ENCODE measurements at regions not wholly inside any gene's neighbourhood (a gene's known extent, or its start where the extent isn't known, plus 50 kb on each side); places are given as distances from the start of the nearest gene placed in this dataset.
"Not testable (repeated sequence)": the region's sequence is repeated elsewhere in the genome, so short reads cannot be mapped to it uniquely, and the experiment has no call there.

DNA sequence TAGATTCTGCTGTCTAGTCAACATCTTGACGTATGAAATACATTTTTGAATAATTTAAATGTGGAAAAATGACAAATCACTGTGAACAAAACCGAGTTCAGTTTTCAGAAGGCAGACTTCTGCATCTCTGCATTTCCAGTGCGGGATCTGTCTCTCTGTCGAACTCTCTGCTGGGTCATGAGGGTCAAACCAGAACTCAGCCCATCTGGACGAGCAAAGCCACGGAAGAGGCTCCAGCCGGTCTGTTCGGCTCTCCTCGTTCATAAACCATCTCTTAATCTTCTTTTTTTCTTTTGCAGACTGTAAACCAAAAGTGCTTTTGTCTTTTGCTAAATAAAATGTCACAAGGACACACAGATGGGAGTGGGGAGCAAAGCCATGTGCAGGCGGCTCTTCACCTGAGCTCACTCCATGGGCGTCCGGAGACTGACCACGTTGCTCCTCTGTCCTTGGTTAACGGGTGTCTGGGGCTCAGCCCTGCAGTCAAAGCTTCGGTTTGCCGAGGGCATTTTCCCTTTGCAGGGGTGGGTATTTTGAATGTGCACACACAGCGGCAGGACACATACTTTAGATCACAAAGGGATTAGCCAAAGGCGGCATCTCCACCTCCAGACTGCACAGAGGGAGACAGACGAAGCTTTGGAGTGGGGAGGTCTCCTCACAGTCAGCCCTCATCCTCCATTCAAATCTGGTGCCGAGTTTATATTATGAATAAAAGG, 737.9 kb upstream of the SALL3 start:
- DNase-seq: no peak

DNA sequence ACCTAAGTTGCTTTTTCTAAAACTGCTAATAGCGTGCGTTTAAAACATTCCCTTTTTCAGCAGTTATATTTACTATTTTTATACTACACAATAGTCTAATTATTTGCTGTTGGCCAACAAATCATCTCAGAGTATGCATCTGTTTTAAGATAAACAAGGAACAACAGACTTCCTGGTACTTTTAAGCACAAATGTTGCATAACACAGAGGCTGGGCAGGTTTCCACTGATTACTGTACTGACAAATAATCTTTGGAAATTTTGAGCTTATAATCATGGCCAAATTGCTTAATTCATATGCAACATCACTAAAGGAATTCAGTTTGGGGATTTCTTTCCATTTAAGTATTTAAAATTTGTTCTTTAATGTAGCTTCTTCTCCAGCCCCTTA, 737.4 kb upstream of the SALL3 start:
- DNase-seq: no peak

DNA sequence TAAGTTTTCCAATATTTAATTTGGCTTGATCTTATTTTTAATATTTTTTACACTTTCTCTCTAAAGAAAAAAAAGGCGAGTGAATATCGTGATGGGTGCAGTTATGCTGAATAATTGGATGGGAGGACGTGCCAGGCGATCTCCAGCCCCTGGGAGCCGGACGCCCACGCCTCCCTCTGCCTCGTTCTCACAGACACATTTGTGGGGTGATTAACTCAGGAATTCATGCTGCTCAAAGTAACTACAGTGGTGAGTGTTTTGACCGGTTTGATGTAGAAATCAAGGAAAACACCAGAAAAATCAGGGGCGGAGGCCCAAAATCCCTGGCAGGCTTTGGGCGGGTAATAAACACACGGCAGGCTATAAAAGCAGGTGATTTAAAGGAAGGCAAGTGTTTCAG, 736.8 kb upstream of the SALL3 start:
- no peak for DNase-seq

DNA sequence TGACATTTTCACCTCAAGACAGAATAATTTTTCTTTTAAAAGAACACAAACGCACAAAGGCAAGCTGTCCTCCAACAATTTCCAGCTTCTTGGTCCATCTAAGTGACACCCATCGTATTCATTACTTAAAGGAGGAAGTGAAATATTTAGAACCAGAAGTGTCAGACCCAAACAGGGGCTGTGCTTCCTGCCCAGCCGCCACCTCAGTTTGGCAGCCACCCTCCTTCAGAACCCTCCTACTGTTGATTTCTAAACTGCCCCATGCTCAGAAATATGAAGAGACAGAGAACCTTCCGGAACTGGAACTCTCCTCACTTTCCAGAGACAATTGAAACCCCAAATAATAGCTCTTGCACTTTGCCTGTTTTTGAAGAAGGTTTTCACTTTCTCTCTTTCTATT, 734.8 kb upstream of the SALL3 start:
- no peak for DNase-seq

DNA sequence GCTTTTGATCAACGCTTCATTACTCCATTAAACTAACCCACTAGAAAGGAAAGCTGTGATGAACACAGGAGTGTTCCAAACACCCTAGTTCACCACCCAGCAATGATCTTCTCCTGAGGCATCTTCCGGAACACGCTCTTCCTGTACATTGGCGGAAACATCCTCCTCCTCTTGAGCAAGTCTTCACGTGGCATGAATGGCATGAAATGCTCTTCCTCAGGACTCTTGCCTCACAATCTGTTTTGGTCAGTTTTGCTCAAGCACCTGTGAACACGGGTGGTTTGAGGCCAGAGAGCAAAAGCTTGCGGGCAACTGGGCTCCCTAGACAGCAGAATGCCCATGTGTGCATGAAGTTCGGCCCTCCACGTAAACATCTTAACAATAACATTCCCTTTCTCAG, 734.2 kb upstream of the SALL3 start:
- DNase-seq: no peak

- no peak for DNase-seq
Measured at GRCh38 chr18:78246050-78246449, 733.6 kb upstream of the SALL3 start.

- DNase-seq: no peak
Measured at GRCh38 chr18:78246588-78246987, 733.0 kb upstream of the SALL3 start.

GRCh38 chr18:78247615-78248289, 731.9 kb upstream of the SALL3 start:
- no peak for DNase-seq

DNA sequence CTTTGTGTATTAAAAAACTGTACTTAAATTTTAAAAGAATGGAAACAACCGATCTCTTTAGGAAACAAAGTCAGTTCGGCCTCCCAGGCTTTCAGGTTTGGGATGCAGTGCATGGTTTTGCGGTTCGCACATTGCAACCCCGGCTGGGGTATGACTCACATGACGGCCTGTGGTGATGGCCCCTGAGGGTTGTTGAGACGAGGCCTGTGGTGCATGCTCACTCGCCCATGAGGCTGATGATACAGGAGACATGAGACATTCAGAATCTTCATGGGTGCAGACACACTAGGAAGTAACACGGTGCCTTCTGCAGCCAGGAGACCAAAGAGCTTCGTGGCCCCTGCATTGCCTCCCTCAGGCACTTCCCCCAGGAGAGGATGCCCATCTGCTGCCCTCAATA, 724.6 kb upstream of the SALL3 start:
- DNase-seq: no peak

GRCh38 chr18:78268226-78268988, 711.2 kb upstream of the SALL3 start:
- DNase-seq: no peak

DNA sequence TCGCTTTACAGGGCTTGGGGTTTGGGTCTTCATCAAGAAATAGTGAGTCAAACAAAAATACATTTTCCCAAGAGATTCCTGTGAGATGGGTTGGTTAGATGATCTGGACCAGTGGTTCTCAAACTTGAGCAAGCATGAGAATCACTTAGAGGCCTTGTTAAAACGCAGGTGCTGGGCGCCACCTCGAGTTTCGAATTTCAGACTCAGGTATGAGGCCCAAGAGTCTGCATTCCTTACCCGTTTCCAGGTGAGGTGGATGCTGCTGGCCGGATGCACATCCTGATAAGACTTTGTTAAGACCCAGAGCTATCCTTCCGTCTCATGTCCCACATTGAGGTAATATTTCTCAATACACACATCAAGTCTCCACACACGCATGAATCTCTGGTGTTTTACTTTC, 707.8 kb upstream of the SALL3 start:
- DNase-seq: no peak

GRCh38 chr18:78273876-78274275, 705.7 kb upstream of the SALL3 start:
- no peak for DNase-seq

GRCh38 chr18:78283425-78283824, 696.2 kb upstream of the SALL3 start:
- not testable (repeated sequence) for DNase-seq

DNA sequence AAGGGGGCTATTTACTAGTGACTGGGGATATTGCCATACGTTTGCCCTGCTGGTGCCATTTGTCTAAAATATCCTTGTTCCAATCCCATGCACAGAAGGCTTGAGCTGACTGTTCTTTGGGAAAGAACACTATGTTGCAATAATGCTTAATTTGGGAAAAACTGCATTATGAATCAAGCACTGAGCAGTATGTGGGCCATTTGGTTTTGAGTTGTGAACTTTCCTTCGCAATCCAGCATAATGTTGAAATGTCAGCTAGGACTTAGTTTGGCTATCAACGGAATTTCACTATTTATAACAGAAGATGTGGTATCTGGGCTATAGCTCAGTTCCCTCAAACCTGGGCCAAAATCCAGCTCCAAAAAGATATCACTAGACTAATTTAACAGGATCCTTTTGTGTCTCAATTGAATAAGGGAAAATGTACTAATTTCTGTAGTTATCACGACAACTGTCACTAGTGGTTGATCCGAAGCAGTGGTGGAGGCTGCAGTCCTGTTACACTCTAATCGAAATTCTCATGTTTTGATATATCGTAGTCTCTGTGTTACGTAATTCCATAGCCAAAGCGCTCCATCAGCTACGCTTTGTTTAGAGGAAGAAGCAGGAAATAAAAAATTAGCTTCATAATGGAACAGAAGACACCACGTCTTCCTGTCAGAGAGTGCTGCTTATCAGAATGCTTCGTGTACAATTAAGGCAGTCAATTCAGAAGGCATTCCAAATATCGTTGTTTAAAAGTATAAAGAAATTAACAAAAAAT, 686.8 kb upstream of the SALL3 start:
- no peak for DNase-seq

GRCh38 chr18:78293540-78293939, 686.1 kb upstream of the SALL3 start:
- no peak for DNase-seq

DNA sequence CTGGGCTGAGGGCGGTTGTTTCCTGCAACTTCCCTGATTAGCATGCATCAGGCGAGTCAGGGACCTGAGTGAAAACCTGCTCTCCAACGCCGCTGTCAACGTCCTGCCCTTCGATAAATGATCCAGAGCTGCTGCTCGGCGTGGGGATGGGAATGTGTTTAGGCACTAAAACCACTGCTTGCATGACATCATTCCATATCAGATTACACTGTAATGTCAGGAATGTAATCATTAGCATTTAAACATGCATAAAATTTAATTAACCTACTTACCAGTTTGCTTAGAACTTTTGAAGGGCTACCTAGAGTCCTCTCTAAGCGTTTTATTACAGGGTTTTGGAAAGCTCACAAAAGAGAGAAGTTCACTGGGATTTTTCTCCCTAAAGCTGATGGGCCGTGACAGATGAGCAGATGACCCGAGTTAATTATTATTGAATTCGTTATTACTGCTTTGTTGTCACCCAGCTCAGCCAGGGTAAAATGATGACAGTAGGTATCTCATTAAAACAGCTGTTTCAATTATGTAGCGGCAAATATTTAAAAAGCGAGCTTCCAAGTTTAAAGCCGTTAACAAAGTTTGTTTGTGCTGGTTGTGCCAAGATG, 685.6 kb upstream of the SALL3 start:
- no peak for DNase-seq

DNA sequence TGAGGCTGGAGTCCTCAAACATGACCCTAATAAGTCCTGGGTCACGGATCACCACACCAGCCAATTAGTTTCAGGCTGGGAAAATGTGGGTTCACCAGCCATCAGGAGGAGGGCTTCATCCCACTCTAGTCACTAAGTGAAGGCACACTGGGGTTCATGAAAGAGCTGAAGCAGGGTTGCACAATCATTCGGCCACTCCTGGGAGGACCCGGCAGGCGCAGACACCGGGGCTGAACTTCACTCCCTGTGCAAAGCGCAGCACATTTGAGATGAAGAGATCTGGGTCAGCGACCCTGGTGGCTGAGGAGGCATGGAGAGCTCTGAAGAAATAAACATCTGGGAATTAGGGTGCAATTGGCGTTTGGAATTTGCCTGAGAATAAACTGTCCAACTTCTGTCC, 684.4 kb upstream of the SALL3 start:
- no peak for DNase-seq

DNA sequence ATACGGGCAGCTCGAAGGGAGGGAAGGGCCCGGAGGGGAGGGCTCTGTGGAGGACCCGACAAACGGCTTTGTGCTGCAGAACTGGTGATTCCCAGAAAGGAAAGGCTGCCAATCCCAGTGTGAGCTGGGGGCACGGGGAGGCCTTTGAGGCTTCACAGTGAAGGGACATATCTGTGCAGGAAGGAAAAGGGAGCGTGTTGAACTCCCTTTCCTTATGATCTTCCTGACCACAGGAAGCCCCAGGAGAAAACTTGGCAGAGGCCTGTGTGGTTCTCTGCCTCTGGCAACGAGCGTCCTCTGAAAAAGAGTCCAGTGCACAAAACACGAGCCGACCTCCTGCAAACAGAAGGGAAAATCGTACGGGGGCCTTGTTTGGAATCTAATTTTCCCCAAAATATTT, 683.5 kb upstream of the SALL3 start:
- DNase-seq: no peak

- no peak for DNase-seq
Measured at GRCh38 chr18:78297048-78297447, 682.6 kb upstream of the SALL3 start.

- DNase-seq: no peak
Measured at GRCh38 chr18:78303519-78304191, 676.0 kb upstream of the SALL3 start.

GRCh38 chr18:78304192-78305164, 675.1 kb upstream of the SALL3 start:
- DNase-seq: no peak

Measured in GF-D8 (cell line).